ENCODE measurements at regions not wholly inside any gene's neighbourhood (a gene's known extent, or its start where the extent isn't known, plus 50 kb on each side); places are given as distances from the start of the nearest gene placed in this dataset.
A peak's percentile ranks its signal among the peaks of the same experiment; 100 is the strongest.

- Histone ChIP-seq H2AFZ (ENCODE audit: low read depth, low read length, poor library complexity, severe bottlenecking) (no peak overlapping the region), H3K9me3 (ENCODE audit: control insufficient read depth in 1 of 2, insufficient read depth in 1 of 2, low read depth in 1 of 2, low read length in 2 of 2) (no peaks in the 10 kb centered on the region; a peak in 1 of 4 replicates), H3K9ac (ENCODE audit: low read length) (no peak overlapping the region), H3K9me2 (ENCODE audit: insufficient read depth) (no peaks in the 10 kb centered on the region), H4K20me1 (ENCODE audit: insufficient read depth) (no peaks in the 10 kb centered on the region), H3K36me3 (ENCODE audit: control insufficient read depth in 1 of 2, insufficient read depth in 2 of 2, low read length in 2 of 2) (no peaks in the 10 kb centered on the region), H3K79me2 (ENCODE audit: insufficient read depth, low read length) (no peaks in the 10 kb centered on the region), H3K4me2 (ENCODE audit: low read length) (peak overlapping the region; percentile 47; the same call in 1 of the 2 replicates), H3K4me1 (ENCODE audit: control insufficient read depth in 1 of 2, insufficient read depth in 2 of 2, low read length in 2 of 2) (peaks cover 0 to 13% of the 10 kb centered on the region in 2 experiments; a peak in 2 of 4 replicates), H3K27ac (ENCODE audit: low read depth, low read length) (no peak overlapping the region), H3K4me3 (replicated peaks in 1 of 2; ENCODE audit: low read depth in 1 of 2, low read length in 2 of 2) (no peak overlapping the region), H3K27me3 (ENCODE audit: insufficient read depth, low read length) (no peaks in the 10 kb centered on the region)
- ATAC-seq (no peak), DNase-seq (ENCODE audit: low read depth, low spot score) (no peak)
- ChIA-PET CTCF (no interaction called here), POLR2A (no interaction called here), RAD21 (ENCODE audit: low non-redundant PET in 1 of 2, low total read pairs in 2 of 2, uncharacterized antibody in 2 of 2, unreplicated experiment in 2 of 2) (no interaction called here)
- TF ChIP-seq ZFX (IDR thresholded peaks at IDR 0.05) (no peak), EZH2 (IDR thresholded peaks at IDR 0.05) (no peak), RAD21 (IDR thresholded peaks at IDR 0.05; ENCODE audit: low read depth) (no peak), POLR2AphosphoS5 (IDR thresholded peaks at IDR 0.05; ENCODE audit: low read depth, low read length) (no peak), ZNF274 (IDR thresholded peaks at IDR 0.05; ENCODE audit: low read depth, low read length) (no peak), EZH2phosphoT487 (IDR thresholded peaks at IDR 0.05; ENCODE audit: borderline replicate concordance) (no peak), MAX (IDR thresholded peaks at IDR 0.05) (no peak), FOSL1 (IDR thresholded peaks at IDR 0.05; ENCODE audit: low read depth) (no peak), SP1 (IDR thresholded peaks at IDR 0.05; ENCODE audit: low read depth) (no peak), CEBPB (IDR thresholded peaks at IDR 0.05; ENCODE audit: low read depth) (no peak), POLR2A (IDR thresholded peaks at IDR 0.05; ENCODE audit: borderline replicate concordance, extremely low read depth, insufficient read depth, insufficient read length) (no peak), YY1 (IDR thresholded peaks at IDR 0.05; ENCODE audit: extremely low read depth, insufficient replicate concordance, low read depth, low read length) (no peak)
- intact Hi-C loops (cut with micrococcal nuclease) = no loop called here
- no TSS peak for BruUV-seq (replicated peaks)
These were observed 427.5 kb upstream of the MIS18BP1 start for GRCh38 chr14:45680531-45680930.

GRCh38 chr14:45679853-45680252, 426.9 kb upstream of the MIS18BP1 start:
- POLR2A ChIA-PET = no interaction called here
- no TSS peak for BruUV-seq (replicated peaks)
- RAD21 ChIA-PET (ENCODE audit: low non-redundant PET in 1 of 2, low total read pairs in 2 of 2, uncharacterized antibody in 2 of 2, unreplicated experiment in 2 of 2) = no interaction called here
- H2AFZ ChIP-seq (ENCODE audit: low read depth, low read length, poor library complexity, severe bottlenecking) = no peak overlapping the region
- CTCF ChIA-PET = no interaction called here
- H3K79me2 ChIP-seq (ENCODE audit: insufficient read depth, low read length) = no peaks in the 10 kb centered on the region
- no peak for TF ChIP-seq JUND (IDR thresholded peaks at IDR 0.05)
- TF ChIP-seq FOSL1 (IDR thresholded peaks at IDR 0.05; ENCODE audit: low read depth) = peak; percentile 42; the same call in 1 of the 2 replicates
- H4K20me1 ChIP-seq (ENCODE audit: insufficient read depth) = no peaks in the 10 kb centered on the region
- peaks cover 0 to 13% of the 10 kb centered on the region in 2 experiments; a peak in 2 of 4 replicates for H3K4me1 ChIP-seq (ENCODE audit: control insufficient read depth in 1 of 2, insufficient read depth in 2 of 2, low read length in 2 of 2)
- DNase-seq (ENCODE audit: low read depth, low spot score) = peak; percentile 15
- intact Hi-C loops (cut with micrococcal nuclease) = no loop called here
- no peak overlapping the region for H3K27ac ChIP-seq (ENCODE audit: low read depth, low read length)
- no peaks in the 10 kb centered on the region for H3K27me3 ChIP-seq (ENCODE audit: insufficient read depth, low read length)
- peak; percentile 47; the same call in 1 of the 2 replicates for ATAC-seq
- no peaks in the 10 kb centered on the region for H3K9me2 ChIP-seq (ENCODE audit: insufficient read depth)
- H3K4me2 ChIP-seq (ENCODE audit: low read length) = peak overlapping the region; percentile 47
- H3K9me3 ChIP-seq (ENCODE audit: control insufficient read depth in 1 of 2, insufficient read depth in 1 of 2, low read depth in 1 of 2, low read length in 2 of 2) = no peaks in the 10 kb centered on the region
- H3K9ac ChIP-seq (ENCODE audit: low read length) = no peak overlapping the region
- no peak overlapping the region for H3K4me3 ChIP-seq (replicated peaks in 1 of 2; ENCODE audit: low read depth in 1 of 2, low read length in 2 of 2)
- H3K36me3 ChIP-seq (ENCODE audit: control insufficient read depth in 1 of 2, insufficient read depth in 2 of 2, low read length in 2 of 2) = no peaks in the 10 kb centered on the region
